ENCODE measurements at regions not wholly inside any gene's neighbourhood (a gene's known extent, or its start where the extent isn't known, plus 50 kb on each side); places are given as distances from the start of the nearest gene placed in this dataset.

DNA sequence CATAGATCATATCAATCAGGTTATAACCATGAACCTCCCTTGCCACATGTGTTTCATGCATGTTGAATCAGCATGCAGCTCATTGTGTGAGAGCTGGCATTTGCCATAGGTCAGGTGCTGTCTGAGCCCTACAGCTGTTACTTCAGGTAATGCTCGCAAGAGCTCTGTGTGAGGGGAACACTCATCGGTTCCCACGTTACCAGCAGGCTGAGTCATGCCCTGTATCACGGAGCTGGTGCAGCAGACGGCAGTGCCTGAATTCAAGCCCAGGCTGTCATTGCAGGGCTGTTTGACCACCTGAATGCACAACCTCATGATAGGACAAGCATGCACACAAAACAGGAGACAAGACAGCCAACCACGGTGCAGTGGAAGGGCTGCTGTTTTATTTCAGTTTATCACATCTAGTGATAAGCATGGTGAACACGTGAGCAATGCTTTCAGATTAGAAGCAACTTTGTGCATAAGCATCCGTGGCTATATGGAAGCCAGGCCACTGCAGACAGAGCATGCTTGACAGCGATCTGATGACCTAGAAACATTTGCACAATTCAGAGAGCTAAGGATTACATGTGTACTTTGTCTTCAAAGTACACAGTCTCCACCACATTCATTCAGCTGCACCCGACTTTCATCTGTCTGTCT, 56.4 kb upstream of the PFKP start:
- TF ChIP-seq, protein P1, sequence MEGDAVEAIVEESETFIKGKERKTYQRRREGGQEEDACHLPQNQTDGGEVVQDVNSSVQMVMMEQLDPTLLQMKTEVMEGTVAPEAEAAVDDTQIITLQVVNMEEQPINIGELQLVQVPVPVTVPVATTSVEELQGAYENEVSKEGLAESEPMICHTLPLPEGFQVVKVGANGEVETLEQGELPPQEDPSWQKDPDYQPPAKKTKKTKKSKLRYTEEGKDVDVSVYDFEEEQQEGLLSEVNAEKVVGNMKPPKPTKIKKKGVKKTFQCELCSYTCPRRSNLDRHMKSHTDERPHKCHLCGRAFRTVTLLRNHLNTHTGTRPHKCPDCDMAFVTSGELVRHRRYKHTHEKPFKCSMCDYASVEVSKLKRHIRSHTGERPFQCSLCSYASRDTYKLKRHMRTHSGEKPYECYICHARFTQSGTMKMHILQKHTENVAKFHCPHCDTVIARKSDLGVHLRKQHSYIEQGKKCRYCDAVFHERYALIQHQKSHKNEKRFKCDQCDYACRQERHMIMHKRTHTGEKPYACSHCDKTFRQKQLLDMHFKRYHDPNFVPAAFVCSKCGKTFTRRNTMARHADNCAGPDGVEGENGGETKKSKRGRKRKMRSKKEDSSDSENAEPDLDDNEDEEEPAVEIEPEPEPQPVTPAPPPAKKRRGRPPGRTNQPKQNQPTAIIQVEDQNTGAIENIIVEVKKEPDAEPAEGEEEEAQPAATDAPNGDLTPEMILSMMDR (conservative IDR thresholded peaks at IDR 0.05) = no peak
- Histone ChIP-seq H3K27me3 (ENCODE audit: insufficient read depth, low read length) (no peaks in the 10 kb centered on the region), H3K14ac (ENCODE audit: insufficient read depth, low read length) (no peak overlapping the region), H2AK5ac (ENCODE audit: insufficient read length, low read length) (no peak overlapping the region), H3K79me1 (ENCODE audit: insufficient read depth, low read depth, low read length, poor library complexity, severe bottlenecking) (no peaks in the 10 kb centered on the region), H3K79me2 (ENCODE audit: insufficient read depth, low read length) (no peaks in the 10 kb centered on the region), H3K56ac (ENCODE audit: insufficient read length, low read depth, low read length) (no peak overlapping the region), H2BK15ac (ENCODE audit: low read depth, low read length) (no peak overlapping the region), H4K91ac (ENCODE audit: insufficient read length, low read depth, low read length) (no peak overlapping the region), H2BK120ac (ENCODE audit: low read depth, low read length, poor library complexity, severe bottlenecking) (no peak overlapping the region), H2BK12ac (ENCODE audit: insufficient read length, low read depth, low read length) (no peak overlapping the region), H4K20me1 (ENCODE audit: control insufficient read depth, insufficient read depth, insufficient read length) (no peaks in the 10 kb centered on the region), H2AFZ (ENCODE audit: low read length) (no peak overlapping the region), H3K9ac (ENCODE audit: extremely low read depth, insufficient read length, low read length) (no peak overlapping the region), H3K27ac (ENCODE audit: insufficient read length, low read depth, low read length) (no peak overlapping the region), H4K5ac (ENCODE audit: insufficient read length, low read depth, low read length) (no peak overlapping the region), H2BK5ac (ENCODE audit: insufficient read length, low read length) (no peak overlapping the region), H2BK20ac (ENCODE audit: low read depth, low read length, poor library complexity, severe bottlenecking) (no peak overlapping the region), H3K23me2 (ENCODE audit: insufficient read length, low read depth, low read length, poor library complexity, severe bottlenecking) (no peaks in the 10 kb centered on the region), H3K4me1 (ENCODE audit: insufficient read depth, low read length) (no peaks in the 10 kb centered on the region), H3K23ac (ENCODE audit: insufficient read length, low read depth, low read length) (no peak overlapping the region), H3K4me2 (ENCODE audit: insufficient read depth, insufficient read length, low read length) (no peak overlapping the region), H3K4ac (ENCODE audit: low read depth, low read length) (no peak overlapping the region), H3K9me3 (ENCODE audit: control insufficient read depth, low read depth, low read length) (no peaks in the 10 kb centered on the region), H3K18ac (ENCODE audit: insufficient read length, low read depth, low read length) (no peak overlapping the region), H3T11ph (ENCODE audit: low read length) (no peak overlapping the region), H4K8ac (replicated peaks; ENCODE audit: insufficient read length, low read depth, low read length) (no peak overlapping the region)
- H3K27me3 Mint-ChIP-seq (ENCODE audit: low read depth) = peaks cover 2% of the 10 kb centered on the region
- no peaks in the 10 kb centered on the region for H3K36me3 Mint-ChIP-seq (ENCODE audit: insufficient read depth in 1 of 3, low read depth in 3 of 3)
- DNase-seq = no peak
- peaks cover 8% of the 10 kb centered on the region in 2 experiments for H3K4me1 Mint-ChIP-seq
- no peak overlapping the region for H3K4me3 Mint-ChIP-seq
- no CpG with 5 or more reads among the region's 10 CpGs for WGBS (ENCODE audit: extremely low coverage, insufficient read length, low lambda C conversion rate)
- H3K27ac Mint-ChIP-seq = no peak overlapping the region; a peak in 1 of 7 replicates
- no peaks in the 10 kb centered on the region for H3K9me3 Mint-ChIP-seq
